ENCODE measurements at regions not wholly inside any gene's neighbourhood (a gene's known extent, or its start where the extent isn't known, plus 50 kb on each side); places are given as distances from the start of the nearest gene placed in this dataset.
"Not testable (repeated sequence)": the region's sequence is repeated elsewhere in the genome, so short reads cannot be mapped to it uniquely, and the experiment has no call there.

DNA sequence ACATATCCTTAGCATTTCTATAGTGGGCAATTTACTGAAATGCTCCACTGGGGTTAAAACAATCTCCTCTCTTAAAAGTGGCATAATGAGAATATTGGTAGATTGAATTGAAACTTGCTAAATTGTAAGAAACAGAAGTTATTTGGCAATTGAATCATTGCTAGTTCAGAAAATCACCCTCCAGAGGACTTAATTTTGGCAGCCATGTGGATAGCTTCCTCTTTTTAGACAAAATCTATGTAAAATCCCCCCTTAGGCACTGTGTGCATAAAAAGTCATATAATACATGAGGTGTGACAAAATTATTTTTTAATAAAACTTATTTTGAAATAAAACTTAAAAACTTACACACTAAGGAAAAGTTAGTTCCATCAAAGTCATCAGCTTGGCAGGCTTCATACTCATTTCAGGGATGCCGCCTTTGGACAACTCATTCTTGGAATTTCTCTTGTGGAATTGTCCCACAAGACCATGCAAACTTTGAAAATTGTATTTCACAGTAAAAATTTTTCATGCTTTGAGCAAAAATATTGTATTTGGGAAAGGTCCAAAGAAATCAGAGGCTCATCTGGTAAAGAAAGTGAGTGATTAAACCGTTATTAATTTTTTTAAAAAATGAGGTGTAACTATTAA lies 473.0 kb downstream of the BCKDHB start:
- H3K27ac ChIP-seq (ENCODE audit: low read depth in 1 of 2, low read length in 1 of 2): no peak overlapping the region
- no peak for ATAC-seq (ENCODE audit: insufficient read depth, low FRiP score)
- H3K4me3 ChIP-seq: no peak overlapping the region
- no peaks in the 10 kb centered on the region for H3K27me3 ChIP-seq (ENCODE audit: control insufficient read depth in 3 of 3, insufficient read depth in 3 of 3, low read length in 2 of 3)
- H3K9me3 ChIP-seq (ENCODE audit: control insufficient read depth in 4 of 4, insufficient read depth in 3 of 4, low read length in 3 of 4): no peaks in the 10 kb centered on the region
- no peak for DNase-seq
- WGBS, 2 donors: 87 to 88% methylated on average over 2 of the region's 2 CpGs
- H3K9ac ChIP-seq (ENCODE audit: insufficient read depth in 1 of 2, low read length in 2 of 2): no peak overlapping the region
- H3K4me1 ChIP-seq (ENCODE audit: control insufficient read depth in 5 of 5, insufficient read depth in 5 of 5, low read length in 5 of 5): no peaks in the 10 kb centered on the region
- H3K36me3 ChIP-seq (ENCODE audit: control insufficient read depth in 4 of 4, insufficient read depth in 4 of 4, low read length in 4 of 4): no peaks in the 10 kb centered on the region
- no peak for TF ChIP-seq CTCF (IDR thresholded peaks at IDR 0.05; ENCODE audit: control extremely low read depth, extremely low read depth)

DNA sequence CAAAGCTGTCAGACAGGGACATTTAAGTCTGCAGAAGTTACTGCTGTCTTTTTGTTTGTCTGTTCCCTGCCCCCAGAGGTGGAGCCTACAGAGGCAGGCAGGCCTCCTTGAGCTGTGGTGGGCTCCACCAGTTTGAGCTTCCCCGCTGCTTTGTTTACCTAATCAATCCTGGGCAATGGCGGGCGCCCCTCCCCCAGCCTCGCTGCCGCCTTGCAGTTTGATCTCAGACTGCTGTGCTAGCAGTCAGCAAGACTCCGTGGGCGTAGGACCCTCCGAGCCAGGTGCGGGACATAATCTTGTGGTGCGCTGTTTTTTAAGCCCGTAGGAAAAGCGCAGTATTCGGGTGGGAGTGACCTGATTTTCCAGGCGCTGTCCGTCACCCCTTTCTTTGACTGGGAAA lies 466.8 kb downstream of the BCKDHB start:
- H3K27me3 ChIP-seq (ENCODE audit: control insufficient read depth in 3 of 3, insufficient read depth in 3 of 3, low read length in 2 of 3); DNase-seq; H3K9me3 ChIP-seq (ENCODE audit: control insufficient read depth in 4 of 4, insufficient read depth in 3 of 4, low read length in 3 of 4); H3K4me3 ChIP-seq; H3K9ac ChIP-seq (ENCODE audit: insufficient read depth in 1 of 2, low read length in 2 of 2); H3K36me3 ChIP-seq (ENCODE audit: control insufficient read depth in 4 of 4, insufficient read depth in 4 of 4, low read length in 4 of 4); ATAC-seq (ENCODE audit: insufficient read depth, low FRiP score); H3K27ac ChIP-seq (ENCODE audit: low read depth in 1 of 2, low read length in 1 of 2); H3K4me1 ChIP-seq (ENCODE audit: control insufficient read depth in 5 of 5, insufficient read depth in 5 of 5, low read length in 5 of 5): not testable (repeated sequence)
- 71 to 83% methylated on average over 15 of the region's 15 CpGs for WGBS, 2 donors

DNA sequence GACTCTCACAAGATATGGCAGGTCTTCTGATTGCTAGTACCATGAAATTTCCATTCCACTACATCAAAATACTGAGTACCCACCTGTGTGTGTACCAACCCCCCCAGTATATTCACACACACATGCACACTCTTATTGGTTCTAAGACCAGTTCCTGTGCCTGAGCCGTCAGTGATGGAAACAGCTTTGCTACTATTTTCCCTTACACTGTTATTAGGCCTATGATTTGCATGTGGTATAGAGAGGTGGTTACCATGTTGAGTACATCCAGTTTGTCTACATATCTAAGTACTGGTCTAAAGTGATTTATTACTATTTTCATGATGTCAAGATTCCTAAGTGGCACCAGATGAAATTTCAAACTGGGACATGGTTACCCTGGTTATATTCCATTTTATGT lies 459.9 kb downstream of the BCKDHB start:
- no peak for DNase-seq
- Histone ChIP-seq H3K9ac (ENCODE audit: insufficient read depth in 1 of 2, low read length in 2 of 2) (no peak overlapping the region), H3K4me1 (ENCODE audit: control insufficient read depth in 5 of 5, insufficient read depth in 5 of 5, low read length in 5 of 5) (no peaks in the 10 kb centered on the region), H3K36me3 (ENCODE audit: control insufficient read depth in 4 of 4, insufficient read depth in 4 of 4, low read length in 4 of 4) (no peaks in the 10 kb centered on the region), H3K27me3 (ENCODE audit: control insufficient read depth in 3 of 3, insufficient read depth in 3 of 3, low read length in 2 of 3) (no peaks in the 10 kb centered on the region), H3K4me3 (no peak overlapping the region), H3K27ac (ENCODE audit: low read depth in 1 of 2, low read length in 1 of 2) (no peak overlapping the region), H3K9me3 (ENCODE audit: control insufficient read depth in 4 of 4, insufficient read depth in 3 of 4, low read length in 3 of 4) (no peaks in the 10 kb centered on the region)
- TF ChIP-seq CTCF (IDR thresholded peaks at IDR 0.05; ENCODE audit: control extremely low read depth, extremely low read depth): no peak
- WGBS, 2 donors: 85% methylated on average over 1 of the region's 1 CpG
- no peak for ATAC-seq (ENCODE audit: insufficient read depth, low FRiP score)

GRCh38 chr6:80553071-80553740 lies 446.7 kb downstream of the BCKDHB start:
- H3K27me3 ChIP-seq (ENCODE audit: control insufficient read depth in 3 of 3, insufficient read depth in 3 of 3, low read length in 2 of 3): no peaks in the 10 kb centered on the region
- no peak for DNase-seq

More at GRCh38 chr6:80553071-80553740, 446.7 kb downstream of the BCKDHB start:
- H3K9ac ChIP-seq (ENCODE audit: insufficient read depth in 1 of 2, low read length in 2 of 2): no peak overlapping the region
- H3K36me3 ChIP-seq (ENCODE audit: control insufficient read depth in 4 of 4, insufficient read depth in 4 of 4, low read length in 4 of 4): no peaks in the 10 kb centered on the region
- WGBS, 2 donors: 65 to 70% methylated on average over 5 of the region's 5 CpGs
- no peak for ATAC-seq (ENCODE audit: insufficient read depth, low FRiP score)
- no peak overlapping the region for H3K4me3 ChIP-seq
- no peak for TF ChIP-seq CTCF (IDR thresholded peaks at IDR 0.05; ENCODE audit: control extremely low read depth, extremely low read depth)
- H3K4me1 ChIP-seq (ENCODE audit: control insufficient read depth in 5 of 5, insufficient read depth in 5 of 5, low read length in 5 of 5): peaks cover 0 to 9% (median 3%) of the 10 kb centered on the region in 5 donors
- H3K9me3 ChIP-seq (ENCODE audit: control insufficient read depth in 4 of 4, insufficient read depth in 3 of 4, low read length in 3 of 4): peaks cover 0 to 2% (median 0%) of the 10 kb centered on the region in 4 donors
- H3K27ac ChIP-seq (ENCODE audit: low read depth in 1 of 2, low read length in 1 of 2): no peak overlapping the region

Data from lung (tissue), 11 donors.